Left lobe of liver (tissue), 2 donors: ENCODE measurements at regions not wholly inside any gene's neighbourhood (a gene's known extent, or its start where the extent isn't known, plus 50 kb on each side); places are given as distances from the start of the nearest gene placed in this dataset.

Source experiments
- ATAC-seq: fragments of 200-7000 bp; cut with Tn5 transposase; one replicate; pipeline ENCODE4 v1.9.1; 2020; ENCODE audit warnings: mild to moderate bottlenecking, moderate library complexity
- DNase-seq: peaks from one replicate; pipeline ENCODE4 v3.0.0-alpha.2; 2020; ENCODE audit warnings: low spot score
- donor health status: DM: no; HTN: no; CAD: no; lungs with moderate emphysema.
- donor health status: DM: no; HTN: yes; CAD: no.

DNA sequence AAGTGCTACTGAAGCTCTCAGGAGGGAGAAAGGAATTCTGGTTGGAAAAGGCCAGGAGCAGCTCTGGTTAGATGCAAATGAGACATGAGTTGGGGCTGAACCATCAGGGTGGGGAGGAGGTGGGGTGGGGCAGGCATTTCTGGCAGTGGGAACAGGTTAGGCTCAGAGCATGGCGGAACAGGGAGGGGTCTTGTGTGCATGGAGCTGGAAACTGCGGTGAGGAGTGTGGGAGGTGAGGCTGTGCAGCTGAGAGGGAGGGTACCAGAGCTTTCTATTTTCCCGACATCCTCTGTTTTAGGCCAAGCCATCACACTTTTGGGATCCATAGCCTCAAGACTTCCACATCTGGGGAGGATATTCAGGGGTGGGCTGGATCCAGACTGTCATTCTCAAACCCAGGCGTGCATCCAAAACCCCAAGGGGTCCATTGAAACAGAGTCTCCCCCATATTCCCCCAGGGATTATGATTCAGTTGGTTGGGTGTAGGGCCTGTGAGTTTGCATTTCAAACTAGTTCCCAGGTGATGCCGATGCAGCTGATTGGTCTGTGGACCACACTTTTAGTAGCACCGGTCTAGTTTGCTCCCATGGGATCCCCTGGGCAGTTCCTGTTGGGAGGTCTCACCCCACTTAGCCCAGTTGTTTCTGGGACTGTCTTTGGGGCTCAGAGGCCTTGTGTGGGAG, 100.9 kb upstream of the TLE3 start:
- ATAC-seq (no peak), DNase-seq (no peak)

DNA sequence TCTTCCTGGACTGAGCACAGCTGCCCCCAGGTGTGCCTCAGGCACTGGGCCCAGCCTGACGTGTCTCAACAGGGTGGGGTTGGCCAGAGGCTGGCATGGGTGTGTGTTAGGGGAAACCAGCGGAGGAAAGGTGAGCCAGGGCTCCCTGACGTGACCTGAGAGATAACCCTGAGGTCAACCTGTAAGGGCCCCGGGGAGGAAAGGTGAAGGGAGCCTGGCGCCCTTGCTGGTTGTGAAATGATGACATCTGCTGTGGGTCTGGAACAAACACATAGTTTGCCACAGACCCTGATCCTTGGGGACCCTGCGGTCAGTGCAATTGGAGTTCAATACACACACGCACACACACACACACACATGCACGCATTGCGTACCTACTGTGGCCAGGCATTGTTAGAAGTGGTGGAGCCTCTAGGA, 100.2 kb upstream of the TLE3 start:
- DNase-seq, result peak; percentile 80
- peak; percentile 32 for ATAC-seq

DNA sequence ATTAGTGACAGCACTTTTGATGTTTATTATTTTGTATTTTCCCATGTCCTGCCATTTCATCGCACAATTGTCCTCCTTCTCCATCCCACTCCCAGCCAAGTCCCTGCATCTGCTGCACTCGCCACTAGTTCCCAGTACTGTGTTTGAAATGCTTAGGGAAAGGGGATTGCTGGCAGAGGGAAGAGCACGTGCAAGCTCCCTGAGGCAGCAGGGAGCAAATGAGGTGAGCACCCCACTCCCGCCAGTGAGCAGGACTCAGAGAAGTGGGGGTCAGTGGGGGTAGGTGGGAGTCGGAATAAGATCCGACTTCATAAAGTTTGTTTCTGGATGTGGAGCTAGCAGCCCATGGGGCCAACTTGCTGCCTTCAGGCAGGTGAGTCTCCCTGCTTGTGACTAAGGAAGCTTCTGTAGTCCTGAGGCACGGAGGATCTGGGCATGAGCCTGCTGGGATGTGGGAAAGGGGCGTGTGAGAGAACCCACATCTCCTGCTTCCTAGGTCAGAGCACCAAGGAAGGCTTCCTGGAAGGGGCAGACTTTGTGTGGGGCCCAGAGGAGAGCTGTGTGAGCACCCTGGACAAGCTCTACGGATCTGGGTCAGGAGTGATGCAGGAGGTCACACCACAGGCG, 99.7 kb upstream of the TLE3 start:
- no peak for DNase-seq
- ATAC-seq, result no peak

DNA sequence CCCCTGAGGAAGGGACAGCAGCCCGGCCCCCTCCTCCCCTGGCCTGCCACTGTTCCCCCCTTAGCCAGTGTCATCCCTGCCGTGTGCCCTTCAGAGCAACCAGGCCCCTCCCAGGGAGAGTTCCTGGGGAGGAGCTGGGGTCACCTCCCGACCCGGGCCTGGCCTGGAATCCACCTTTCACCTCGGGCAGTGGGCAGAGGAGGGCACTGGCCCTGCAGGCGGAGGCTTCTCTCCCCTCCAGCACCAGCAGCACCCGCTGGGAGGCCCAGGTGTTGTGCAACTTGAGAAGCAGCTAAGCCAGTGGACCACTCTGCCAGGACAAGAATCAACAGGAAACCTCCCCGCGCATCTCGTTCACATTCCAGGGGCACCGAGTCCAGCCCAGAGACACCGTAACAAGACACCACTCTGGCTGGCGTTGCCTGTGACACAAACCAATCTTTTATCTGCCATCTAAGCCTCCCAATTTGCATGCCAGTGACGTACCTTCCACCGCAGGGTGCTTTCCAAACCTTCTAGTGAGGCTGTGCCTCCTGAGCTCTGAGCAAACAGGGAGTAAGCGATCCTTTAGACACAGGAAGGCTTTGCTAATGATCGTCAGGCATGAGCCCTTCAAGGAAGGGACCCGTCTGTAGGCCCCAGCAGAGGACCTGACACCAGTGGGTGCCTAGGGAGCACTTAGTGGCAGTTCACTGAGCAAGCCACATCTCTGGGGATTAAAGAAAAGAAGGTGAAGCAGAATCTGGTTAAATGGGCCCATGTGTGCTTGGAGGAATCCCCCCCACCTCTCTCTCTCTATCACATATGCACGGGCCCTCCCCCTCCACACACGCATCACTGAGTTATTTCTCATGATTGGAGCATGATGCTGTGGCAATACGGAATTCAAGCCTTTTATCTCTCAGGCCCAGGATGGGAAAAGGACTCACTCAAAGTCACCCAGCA, 98.9 kb upstream of the TLE3 start:
- ATAC-seq (peak; percentile 75), DNase-seq (peak; percentile 97)

DNA sequence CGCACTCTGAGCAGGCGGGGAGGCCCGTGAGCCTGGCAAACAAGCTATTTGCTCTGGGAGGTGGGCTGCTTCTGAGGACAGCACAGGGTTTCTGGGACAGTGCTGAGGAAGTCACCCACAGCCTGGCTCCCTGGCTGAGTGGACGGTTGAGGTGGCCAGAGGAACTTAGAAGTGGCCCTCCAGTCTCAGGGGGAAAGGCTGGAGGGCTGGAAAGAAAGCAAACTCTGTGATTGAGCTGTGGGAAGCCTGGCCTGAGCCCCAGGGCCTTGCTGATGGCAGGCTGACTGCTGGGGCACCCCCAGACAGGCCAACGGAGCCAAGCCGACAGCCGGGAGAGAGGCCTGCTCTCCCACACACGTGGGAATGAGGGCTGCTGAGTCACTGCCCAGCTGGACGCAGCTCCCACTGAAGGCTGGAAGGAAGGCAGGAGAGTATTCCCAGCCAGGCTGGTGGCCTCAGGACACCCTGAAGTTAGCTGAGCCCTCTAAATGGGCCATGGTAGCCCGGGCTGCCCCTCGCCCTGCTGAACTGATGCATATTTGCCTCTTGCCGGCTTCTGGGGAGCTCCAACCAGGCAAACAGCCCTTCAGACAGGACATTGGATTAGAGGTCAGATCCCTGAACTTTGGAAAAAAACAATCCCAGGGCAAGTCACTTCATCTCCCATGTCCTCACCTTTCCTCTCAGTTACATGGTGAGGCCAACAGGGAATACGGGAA, 98.0 kb upstream of the TLE3 start:
- DNase-seq, result peak; percentile 82
- peak; percentile 61 for ATAC-seq

DNA sequence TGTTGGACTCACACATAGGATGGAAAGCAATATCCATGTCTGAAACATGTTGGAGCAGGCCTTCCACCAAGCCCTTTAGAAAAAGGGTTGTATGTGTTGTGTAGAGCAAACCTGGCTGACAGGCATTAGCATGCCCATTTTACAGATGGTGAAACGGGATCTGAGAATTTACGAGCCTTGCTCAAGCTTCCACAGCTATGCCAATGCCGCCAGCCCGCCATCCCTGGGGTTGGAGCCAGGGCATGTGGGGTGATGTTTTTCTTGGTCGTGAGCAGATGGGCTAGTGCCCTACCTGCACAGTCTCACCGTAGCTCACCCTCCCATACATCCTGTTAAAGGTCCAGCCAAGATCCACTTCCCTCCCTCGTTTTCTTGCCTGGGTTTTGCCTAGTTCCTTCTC, 97.5 kb upstream of the TLE3 start:
- ATAC-seq (no peak), DNase-seq (no peak)

DNA sequence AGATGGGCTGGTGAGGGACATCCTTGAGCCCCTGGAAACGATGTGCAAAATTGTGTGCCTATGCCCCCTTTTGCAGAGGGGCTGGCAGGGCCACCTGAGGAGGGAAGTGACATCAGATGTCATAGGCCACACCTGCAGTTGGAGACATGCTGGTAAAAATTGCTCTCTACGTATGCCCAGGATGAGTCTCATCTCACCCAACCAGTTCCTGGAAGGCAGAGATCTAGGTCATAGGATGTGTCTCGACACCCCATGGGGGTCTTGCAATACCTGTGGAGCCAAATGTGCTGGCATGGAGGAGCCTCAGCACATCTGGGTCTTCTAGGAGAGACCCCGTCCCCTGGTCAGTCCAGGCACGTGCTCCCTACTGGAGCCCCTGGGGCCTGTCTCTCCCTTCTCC, 96.5 kb upstream of the TLE3 start:
- no peak for DNase-seq
- ATAC-seq, result no peak

DNA sequence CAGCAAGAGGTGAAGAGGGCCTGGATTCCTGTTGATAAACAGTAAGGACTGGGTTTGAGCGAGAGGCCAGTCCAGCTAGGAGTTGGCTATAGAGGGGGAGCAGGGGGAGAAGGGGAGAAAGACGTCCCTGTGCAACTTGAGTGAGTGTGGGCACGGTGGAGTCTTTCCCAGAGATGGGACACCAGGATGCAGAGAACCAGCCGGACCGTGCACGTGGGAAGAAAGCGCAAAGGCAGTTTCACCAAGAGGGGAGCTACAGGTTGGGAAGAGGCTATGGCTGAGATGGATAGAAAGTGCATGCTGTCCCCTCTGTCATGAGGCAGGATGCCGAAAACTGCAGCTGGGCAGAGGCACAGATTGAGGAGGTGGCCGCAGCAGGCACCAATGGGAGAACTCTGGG, 96.0 kb upstream of the TLE3 start:
- ATAC-seq, result no peak
- DNase-seq, result no peak

DNA sequence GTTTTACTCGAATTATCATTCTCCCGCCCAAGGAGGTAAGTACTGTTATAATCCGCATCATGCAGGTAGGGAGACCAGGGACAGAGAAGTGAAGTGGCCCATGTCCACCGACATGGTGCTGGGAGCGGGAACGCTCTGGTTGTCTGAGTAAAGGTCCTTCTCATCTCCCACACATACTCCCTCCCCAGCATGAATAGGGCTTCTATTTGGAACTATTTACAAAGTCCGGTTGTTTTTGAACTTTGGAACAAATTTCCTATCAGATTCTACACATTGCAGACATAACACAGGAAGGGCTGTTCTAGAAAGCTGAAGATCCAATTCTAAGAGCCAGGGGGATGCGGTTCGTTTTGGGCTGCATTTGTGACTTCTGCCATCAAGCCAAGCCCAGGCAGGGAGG, 94.8 kb upstream of the TLE3 start:
- ATAC-seq (peak; percentile 5), DNase-seq (no peak)

DNA sequence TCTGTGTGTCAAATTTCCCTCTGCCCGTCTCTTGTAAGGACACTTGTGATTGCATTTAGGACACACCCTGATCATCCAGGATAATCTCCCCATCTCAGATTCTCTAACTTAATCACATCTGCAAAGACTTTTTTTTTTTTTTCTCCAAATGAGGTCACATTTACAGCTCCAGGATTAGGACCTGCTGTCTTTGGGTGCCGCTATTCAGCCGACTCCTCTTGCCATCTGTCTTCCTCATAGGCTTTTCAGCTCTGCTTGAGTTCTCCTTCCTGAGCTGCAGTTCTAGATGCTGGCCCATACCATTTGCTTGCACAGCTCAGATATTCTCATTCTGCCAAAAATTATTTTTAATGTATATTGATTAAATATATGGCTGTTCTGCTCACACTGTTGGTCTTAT, 94.3 kb upstream of the TLE3 start:
- ATAC-seq (no peak), DNase-seq (no peak)

DNA sequence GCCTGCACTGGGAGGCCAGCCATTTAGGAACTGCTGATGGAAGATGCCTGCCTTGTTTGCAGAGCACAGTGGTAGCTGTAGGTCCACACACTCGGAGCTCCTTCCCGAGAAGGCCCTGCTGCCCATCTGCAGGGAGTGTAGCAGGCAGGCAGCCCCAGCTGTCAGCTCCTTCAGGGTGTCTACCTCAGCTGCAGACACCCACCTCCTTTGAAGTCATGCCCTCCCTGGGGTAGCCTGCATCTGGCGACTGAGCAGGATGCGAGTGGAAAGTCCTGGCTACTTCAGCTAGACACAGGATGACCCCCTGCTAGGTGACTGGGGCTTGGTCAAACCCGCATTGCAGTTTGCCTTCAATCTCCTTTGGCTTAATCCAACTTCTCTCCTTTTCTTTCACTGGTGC, 93.2 kb upstream of the TLE3 start:
- no peak for ATAC-seq

DNA sequence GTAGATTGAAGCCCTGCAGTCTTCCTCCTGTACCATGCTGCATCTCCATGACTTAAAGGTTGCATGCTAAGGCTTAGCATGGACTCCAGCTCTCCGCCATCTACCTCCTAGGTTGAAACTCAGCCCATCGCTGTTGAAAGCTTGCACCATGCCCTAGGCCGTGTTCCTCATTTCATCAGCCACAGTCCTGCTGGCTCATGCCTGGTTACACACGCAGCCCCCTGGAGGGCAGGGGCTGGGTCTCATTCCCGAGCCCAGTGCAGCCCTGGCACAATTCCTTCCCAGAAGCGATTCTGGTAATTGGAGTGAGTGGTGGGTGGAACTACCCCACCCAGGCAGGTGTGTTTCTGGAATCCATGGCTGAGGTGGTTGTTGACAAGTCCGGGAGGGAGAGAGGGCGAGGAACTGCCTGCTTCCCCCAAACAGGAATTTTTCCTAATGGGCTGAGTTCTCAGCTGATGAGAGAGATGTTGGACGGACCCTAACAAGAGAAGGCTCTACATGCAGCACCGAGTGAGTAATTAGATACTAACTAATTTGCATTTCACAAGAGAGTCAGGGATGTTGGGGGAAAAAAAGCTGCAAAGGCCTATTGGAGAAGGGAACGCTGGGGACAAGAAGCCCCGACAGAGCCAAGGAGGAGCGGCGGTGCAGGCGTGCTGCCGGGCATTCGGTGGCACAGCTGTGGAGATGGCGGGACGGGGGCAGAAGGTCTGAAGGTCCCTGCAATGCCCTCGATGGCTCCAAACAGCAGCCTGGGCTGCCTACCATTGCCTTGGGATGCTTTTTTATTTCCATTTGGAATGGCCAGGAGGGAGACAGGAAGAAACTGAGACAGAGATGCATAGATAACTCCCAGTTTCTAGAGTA, 92.3 kb upstream of the TLE3 start:
- no peak for DNase-seq
- no peak for ATAC-seq

More for the DNA sequence above, 93.2 kb upstream of the TLE3 start:
- DNase-seq, result no peak

DNA sequence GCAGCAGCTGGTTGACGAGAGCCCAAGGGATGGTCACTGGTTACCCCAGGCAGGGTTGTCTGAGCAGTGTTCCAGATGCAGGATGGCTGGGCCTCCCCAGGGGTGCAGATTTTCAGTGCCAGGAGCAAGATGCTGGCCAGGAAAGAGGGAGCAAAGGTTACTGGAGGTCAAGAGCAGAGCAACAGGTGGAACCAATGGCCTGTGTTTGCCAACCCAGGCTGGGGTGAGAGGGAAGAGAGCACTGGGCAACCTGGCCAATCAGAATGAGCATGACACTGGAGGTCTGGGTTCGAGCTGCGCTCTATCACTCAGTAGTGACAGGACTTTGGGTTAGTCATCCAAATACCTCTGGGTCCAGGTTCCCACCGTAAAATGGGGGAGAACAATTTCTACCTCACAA, 90.6 kb upstream of the TLE3 start:
- ATAC-seq (no peak), DNase-seq (no peak)

DNA sequence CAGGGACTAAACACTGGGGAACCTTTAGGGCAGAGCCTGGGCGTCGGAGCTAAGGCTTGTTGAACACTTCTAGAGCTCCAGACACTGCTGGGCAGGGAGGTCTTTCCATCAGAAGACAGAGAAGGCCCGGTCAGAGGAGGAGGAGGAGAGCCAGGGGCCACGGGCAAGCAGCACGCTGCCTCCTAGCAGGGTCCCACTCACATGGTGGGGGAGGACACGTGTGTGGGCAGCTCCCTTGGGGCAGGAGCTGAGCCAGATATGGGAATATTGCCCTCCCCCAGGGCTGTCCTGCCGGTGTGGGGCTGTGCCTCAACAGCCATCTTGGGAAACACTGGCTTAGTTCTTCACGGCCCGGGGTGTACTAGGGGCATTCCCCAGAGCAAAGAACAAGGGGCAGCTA, 89.6 kb upstream of the TLE3 start:
- DNase-seq (no peak), ATAC-seq (no peak)

DNA sequence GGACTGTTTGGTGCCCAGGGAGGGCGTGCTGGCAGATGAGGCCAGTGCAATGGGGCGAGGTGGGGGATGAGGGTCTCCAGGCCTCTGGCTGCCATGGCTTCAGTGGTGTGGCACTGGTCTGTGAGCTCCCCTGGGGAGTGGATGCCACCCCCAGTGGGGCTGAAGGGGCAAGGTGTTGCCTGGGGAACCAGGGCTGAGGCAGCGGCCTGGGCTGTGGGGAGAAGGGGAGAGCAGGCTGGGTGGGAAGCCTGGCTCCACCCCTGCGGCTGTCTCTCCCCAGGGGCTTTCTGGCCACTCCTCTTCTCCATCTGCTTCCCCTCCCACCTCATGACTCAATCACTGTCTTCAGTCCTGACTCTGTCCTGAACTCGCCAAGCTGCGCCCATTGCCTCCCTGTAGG, 88.4 kb upstream of the TLE3 start:
- ATAC-seq (no peak), DNase-seq (no peak)

DNA sequence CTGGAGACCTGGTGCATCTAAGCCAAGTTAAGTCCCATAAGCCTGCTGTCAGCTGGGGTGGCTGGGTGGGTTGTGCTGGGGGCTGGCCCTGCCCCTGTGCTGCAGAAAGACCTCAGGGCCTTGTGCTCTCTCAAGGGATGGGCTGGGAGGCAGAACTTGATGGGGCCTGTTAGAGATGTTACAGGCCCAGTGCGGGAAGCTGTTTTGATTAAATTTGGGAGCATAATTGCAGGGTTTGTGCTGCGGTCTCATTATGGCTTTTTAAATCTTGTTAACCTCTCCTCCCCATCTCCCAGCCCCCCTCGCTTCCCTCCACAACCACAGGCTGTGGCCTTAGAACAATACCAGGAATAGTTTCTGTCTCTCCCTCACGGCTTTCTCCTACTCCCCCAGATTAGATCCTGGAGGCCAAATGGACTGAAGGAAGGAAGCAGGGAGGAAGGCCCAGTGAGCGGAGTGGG, 87.6 kb upstream of the TLE3 start:
- ATAC-seq, result no peak
- no peak for DNase-seq

DNA sequence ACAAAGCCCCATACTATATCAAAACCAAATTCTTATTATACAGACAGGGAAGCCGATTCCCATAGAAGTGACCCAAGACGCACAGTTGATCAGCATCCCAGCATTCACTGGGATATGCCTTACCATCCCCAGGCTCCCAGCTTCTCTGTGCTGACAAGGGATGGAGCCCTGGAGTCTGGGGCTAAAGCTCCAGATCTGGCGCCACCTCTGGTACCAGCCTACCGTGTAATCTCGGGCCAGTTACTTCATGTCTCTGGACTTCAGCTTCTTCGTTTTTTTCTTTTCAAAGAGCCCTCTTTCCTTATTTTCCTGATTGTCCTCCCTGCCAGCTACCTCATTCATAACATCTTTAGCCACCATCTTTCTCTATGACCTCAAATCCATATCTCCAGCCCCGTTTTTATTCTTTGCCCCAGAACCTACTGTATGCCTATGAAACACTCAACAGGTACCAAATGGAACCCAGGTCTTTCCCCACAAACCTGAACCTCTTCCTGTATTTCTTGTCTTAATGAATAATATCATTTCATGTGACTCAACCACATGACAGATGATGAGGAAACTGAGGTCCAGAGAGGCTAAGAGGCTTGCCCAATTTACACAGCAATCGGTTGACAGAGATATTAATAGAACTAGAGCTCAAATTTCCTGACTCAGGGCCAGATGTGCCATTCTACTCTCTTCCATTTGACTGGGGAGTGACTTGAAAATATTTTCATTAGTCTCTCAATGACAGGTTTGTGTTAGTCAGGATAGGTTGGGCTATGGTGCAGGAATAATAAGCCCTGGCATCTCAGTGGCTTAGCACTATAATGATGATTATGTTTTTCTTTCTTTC, 85.4 kb upstream of the TLE3 start:
- no peak for ATAC-seq
- DNase-seq, result no peak

DNA sequence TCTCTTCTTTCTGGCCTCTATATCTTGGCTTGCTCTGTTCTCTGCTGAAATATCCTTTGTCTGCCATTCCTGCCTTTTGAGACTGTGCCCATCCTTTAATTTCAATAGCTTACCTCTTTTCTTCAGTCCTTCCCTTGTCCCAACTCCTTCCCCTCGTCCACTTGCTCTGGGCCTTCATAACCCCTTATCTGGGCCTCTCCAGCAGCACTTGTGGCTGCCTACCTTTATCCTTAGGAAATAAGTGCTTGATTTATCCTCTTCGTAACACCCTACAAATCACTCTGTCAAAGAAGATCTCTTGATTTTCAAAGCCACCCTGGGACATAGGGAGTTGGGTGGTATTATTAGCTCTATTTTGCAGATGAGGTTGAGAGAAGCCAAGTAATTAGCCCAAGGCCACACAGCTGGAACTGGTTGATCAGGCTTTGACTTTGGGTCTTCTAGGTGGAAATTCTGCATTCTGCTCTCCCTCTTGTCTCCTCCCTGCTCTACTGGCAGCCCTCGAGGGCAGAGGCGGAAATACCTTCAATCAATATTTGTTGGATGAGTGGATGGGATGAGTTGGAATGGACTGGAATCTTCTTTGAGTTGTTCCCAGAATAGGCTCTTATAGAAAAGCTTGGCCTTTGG, 84.0 kb upstream of the TLE3 start:
- ATAC-seq (no peak), DNase-seq (no peak)
